ENCODE measurements at regions not wholly inside any gene's neighbourhood (a gene's known extent, or its start where the extent isn't known, plus 50 kb on each side); places are given as distances from the start of the nearest gene placed in this dataset.

GRCh38 chr10:61064356-61064755 is 120.4 kb upstream of the RHOBTB1 start:
- Histone ChIP-seq H3K4me2 (ENCODE audit: control insufficient read depth, extremely low read depth, insufficient read depth, low read depth, low read length) (no peak overlapping the region), H3K36me3 (ENCODE audit: control insufficient read depth in 2 of 2, extremely low read depth in 1 of 2, insufficient read depth in 2 of 2, low read length in 2 of 2) (no peaks in the 10 kb centered on the region), H3K27me3 (ENCODE audit: control insufficient read depth, extremely low read depth, insufficient read depth, low read length) (no peaks in the 10 kb centered on the region), H3K9me3 (ENCODE audit: control insufficient read depth, low read depth, low read length) (no peaks in the 10 kb centered on the region), H3K27ac (ENCODE audit: control insufficient read depth, insufficient read depth, low read length) (no peak overlapping the region), H3K9ac (ENCODE audit: control insufficient read depth, extremely low read depth, insufficient read depth, low read length) (no peak overlapping the region), H2AFZ (ENCODE audit: control insufficient read depth, low read length) (no peak overlapping the region), H4K20me1 (ENCODE audit: control insufficient read depth, extremely low read depth, insufficient read depth, low read length) (no peaks in the 10 kb centered on the region), H3K79me2 (ENCODE audit: control insufficient read depth, insufficient read depth, low read length) (no peaks in the 10 kb centered on the region), H3K9me1 (ENCODE audit: control insufficient read depth, extremely low read depth, insufficient read depth, low read length) (no peaks in the 10 kb centered on the region), H3K4me3 (ENCODE audit: control insufficient read depth in 2 of 3, extremely low read depth in 1 of 3, insufficient read depth in 2 of 3, low read depth in 1 of 3, low read length in 3 of 3) (no peak overlapping the region), H3K4me1 (ENCODE audit: control insufficient read depth, extremely low read depth, insufficient read depth, low read length) (no peaks in the 10 kb centered on the region)
- TF ChIP-seq, protein P1, sequence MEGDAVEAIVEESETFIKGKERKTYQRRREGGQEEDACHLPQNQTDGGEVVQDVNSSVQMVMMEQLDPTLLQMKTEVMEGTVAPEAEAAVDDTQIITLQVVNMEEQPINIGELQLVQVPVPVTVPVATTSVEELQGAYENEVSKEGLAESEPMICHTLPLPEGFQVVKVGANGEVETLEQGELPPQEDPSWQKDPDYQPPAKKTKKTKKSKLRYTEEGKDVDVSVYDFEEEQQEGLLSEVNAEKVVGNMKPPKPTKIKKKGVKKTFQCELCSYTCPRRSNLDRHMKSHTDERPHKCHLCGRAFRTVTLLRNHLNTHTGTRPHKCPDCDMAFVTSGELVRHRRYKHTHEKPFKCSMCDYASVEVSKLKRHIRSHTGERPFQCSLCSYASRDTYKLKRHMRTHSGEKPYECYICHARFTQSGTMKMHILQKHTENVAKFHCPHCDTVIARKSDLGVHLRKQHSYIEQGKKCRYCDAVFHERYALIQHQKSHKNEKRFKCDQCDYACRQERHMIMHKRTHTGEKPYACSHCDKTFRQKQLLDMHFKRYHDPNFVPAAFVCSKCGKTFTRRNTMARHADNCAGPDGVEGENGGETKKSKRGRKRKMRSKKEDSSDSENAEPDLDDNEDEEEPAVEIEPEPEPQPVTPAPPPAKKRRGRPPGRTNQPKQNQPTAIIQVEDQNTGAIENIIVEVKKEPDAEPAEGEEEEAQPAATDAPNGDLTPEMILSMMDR (optimal IDR thresholded peaks at IDR 0.05 in 1 of 3, IDR thresholded peaks at IDR 0.05 in 1 of 3, conservative IDR thresholded peaks at IDR 0.05 in 1 of 3; ENCODE audit: extremely low read depth in 1 of 3, insufficient read depth in 2 of 3, low read length in 3 of 3) = no peak
- TF ChIP-seq EZH2 (IDR thresholded peaks at IDR 0.05; ENCODE audit: low read length) = no peak
- dilution Hi-C loops (cut with MboI; ENCODE audit: extremely low pct_ligation_motif_present, low sequenced_read_pairs) = no loop called here
- FAIRE-seq (no peak), DNase-seq (ENCODE audit: low read depth, low spot score) (no peak)

GRCh38 chr10:61063901-61064300 is 119.9 kb upstream of the RHOBTB1 start:
- no peak overlapping the region for H3K27ac ChIP-seq (ENCODE audit: control insufficient read depth, insufficient read depth, low read length)
- H3K27me3 ChIP-seq (ENCODE audit: control insufficient read depth, extremely low read depth, insufficient read depth, low read length) = no peaks in the 10 kb centered on the region
- no peak for TF ChIP-seq EZH2 (IDR thresholded peaks at IDR 0.05; ENCODE audit: low read length)
- TF ChIP-seq, protein P1 (optimal IDR thresholded peaks at IDR 0.05 in 1 of 3, IDR thresholded peaks at IDR 0.05 in 1 of 3, conservative IDR thresholded peaks at IDR 0.05 in 1 of 3; ENCODE audit: extremely low read depth in 1 of 3, insufficient read depth in 2 of 3, low read length in 3 of 3) = no peak
- no peaks in the 10 kb centered on the region for H4K20me1 ChIP-seq (ENCODE audit: control insufficient read depth, extremely low read depth, insufficient read depth, low read length)
- H2AFZ ChIP-seq (ENCODE audit: control insufficient read depth, low read length) = no peak overlapping the region
- no peaks in the 10 kb centered on the region for H3K36me3 ChIP-seq (ENCODE audit: control insufficient read depth in 2 of 2, extremely low read depth in 1 of 2, insufficient read depth in 2 of 2, low read length in 2 of 2)
- FAIRE-seq (no peak), DNase-seq (ENCODE audit: low read depth, low spot score) (no peak)
- no peak overlapping the region for H3K9ac ChIP-seq (ENCODE audit: control insufficient read depth, extremely low read depth, insufficient read depth, low read length)
- dilution Hi-C loops (cut with MboI; ENCODE audit: extremely low pct_ligation_motif_present, low sequenced_read_pairs) = no loop called here
- H3K9me3 ChIP-seq (ENCODE audit: control insufficient read depth, low read depth, low read length) = no peaks in the 10 kb centered on the region
- no peaks in the 10 kb centered on the region for H3K9me1 ChIP-seq (ENCODE audit: control insufficient read depth, extremely low read depth, insufficient read depth, low read length)
- no peaks in the 10 kb centered on the region for H3K4me1 ChIP-seq (ENCODE audit: control insufficient read depth, extremely low read depth, insufficient read depth, low read length)
- no peak overlapping the region for H3K4me2 ChIP-seq (ENCODE audit: control insufficient read depth, extremely low read depth, insufficient read depth, low read depth, low read length)
- no peaks in the 10 kb centered on the region for H3K79me2 ChIP-seq (ENCODE audit: control insufficient read depth, insufficient read depth, low read length)
- no peak overlapping the region for H3K4me3 ChIP-seq (ENCODE audit: control insufficient read depth in 2 of 3, extremely low read depth in 1 of 3, insufficient read depth in 2 of 3, low read depth in 1 of 3, low read length in 3 of 3)

Data from keratinocyte (primary cell).